SK-N-SH treated with all-trans-retinoic acid at 6 μM for 48 hours (cell line): ENCODE measurements at regions not wholly inside any gene's neighbourhood (a gene's known extent, or its start where the extent isn't known, plus 50 kb on each side); places are given as distances from the start of the nearest gene placed in this dataset.

Experiments used
- ZFP30 ChIP-seq: fragments of 450-650 bp; formaldehyde crosslinking; IDR thresholded peaks from 2 replicates; pipeline ENCODE4 v1.5.0; 2022; ENCODE audit warnings: mild to moderate bottlenecking, moderate library complexity
- ZNF565 ChIP-seq: fragments of 450-650 bp; formaldehyde crosslinking; conservative IDR thresholded peaks from 2 replicates; pipeline ENCODE4 v1.5.0; 2020; ENCODE audit warnings: low read depth, mild to moderate bottlenecking, moderate library complexity

- TF ChIP-seq ZFP30 (CRISPR knock-in tag), result no peak
- no peak for TF ChIP-seq ZNF565 (CRISPR knock-in tag)
These were observed 169.4 kb downstream of the AKR1D1 start for GRCh38 chr7:138245682-138246081.
